Stimulated activated CD4-positive, alpha-beta T cell treated with anti-CD3 and anti-CD28 coated beads, Interleukin-1b, Interleukin-23, amount 100 ng/mL, for 24 hours (primary cell): ENCODE measurements at regions not wholly inside any gene's neighbourhood (a gene's known extent, or its start where the extent isn't known, plus 50 kb on each side); places are given as distances from the start of the nearest gene placed in this dataset.

ENCODE experiments used
- DNase-seq, 4 experiments: peaks; one replicate each; pipeline ENCODE4 v3.0.0-alpha.2; 2020; ENCODE audit warnings: low read depth in 4 of 4, low spot score in 1 of 4

GRCh38 chr10:32174349-32174893, 118.2 kb upstream of the KIF5B start:
- no peak for DNase-seq

- DNase-seq, result no peak
Measured at GRCh38 chr10:32171204-32171603, 115.0 kb upstream of the KIF5B start.

- no peak for DNase-seq
Measured at GRCh38 chr10:32169556-32169955, 113.3 kb upstream of the KIF5B start.

GRCh38 chr10:32167450-32167849, 111.2 kb upstream of the KIF5B start:
- DNase-seq, result no peak

- no peak for DNase-seq
Measured at GRCh38 chr10:32166365-32166764, 110.1 kb upstream of the KIF5B start.

GRCh38 chr10:32163762-32164148, 107.5 kb upstream of the KIF5B start:
- no peak for DNase-seq

- no peak for DNase-seq
Measured at GRCh38 chr10:32163071-32163761, 107.0 kb upstream of the KIF5B start.

GRCh38 chr10:32161586-32161985, 105.4 kb upstream of the KIF5B start:
- no peak for DNase-seq

GRCh38 chr10:32160864-32161263, 104.6 kb upstream of the KIF5B start:
- DNase-seq, result no peak

GRCh38 chr10:32159264-32159663, 103.0 kb upstream of the KIF5B start:
- no peak for DNase-seq

- DNase-seq, result no peak
Measured at GRCh38 chr10:32156031-32156495, 99.8 kb upstream of the KIF5B start.

GRCh38 chr10:32155075-32155516, 98.9 kb upstream of the KIF5B start:
- DNase-seq, result no peak

- no peak for DNase-seq
Measured at GRCh38 chr10:32153931-32154330, 97.7 kb upstream of the KIF5B start.

GRCh38 chr10:32153252-32153651, 97.0 kb upstream of the KIF5B start:
- no peak for DNase-seq

- no peak for DNase-seq
Measured at GRCh38 chr10:32151871-32152270, 95.6 kb upstream of the KIF5B start.

- DNase-seq, result no peak
Measured at GRCh38 chr10:32150532-32151101, 94.4 kb upstream of the KIF5B start.

- DNase-seq, result no peak
Measured at GRCh38 chr10:32149252-32149955, 93.2 kb upstream of the KIF5B start.

- no peak for DNase-seq
Measured at GRCh38 chr10:32148864-32149251, 92.6 kb upstream of the KIF5B start.

- DNase-seq, result no peak
Measured at GRCh38 chr10:32147730-32148129, 91.5 kb upstream of the KIF5B start.

GRCh38 chr10:32146166-32146565, 89.9 kb upstream of the KIF5B start:
- DNase-seq, result no peak

- DNase-seq, result no peak
Measured at GRCh38 chr10:32144817-32145688, 88.8 kb upstream of the KIF5B start.
